CD14-positive monocyte (primary cell): ENCODE measurements at regions not wholly inside any gene's neighbourhood (a gene's known extent, or its start where the extent isn't known, plus 50 kb on each side); places are given as distances from the start of the nearest gene placed in this dataset.

Experiments
- DNase-seq, 3 donors: peaks; one replicate each; pipeline ENCODE4 v3.0.0-alpha.2; 2011 to 2022
- H2AFZ ChIP-seq: 2 replicates; pipeline ENCODE4 v1.6.0; 2012; ENCODE audit warnings: mild to moderate bottlenecking, low read depth, low read length, inconsistent platforms; ENCODE audit not compliant: insufficient read depth, poor library complexity, severe bottlenecking
- H3K27ac ChIP-seq, 2 donors: 1 replicate in 1 of 2; 2 replicates in 1 of 2; pipeline ENCODE4 v1.5.1; 2012 to 2013; ENCODE audit warnings: low read length in 2 of 2, control low read depth in 1 of 2, inconsistent platforms in 1 of 2, low read depth in 1 of 2, mild to moderate bottlenecking in 1 of 2
- H3K27me3 ChIP-seq, 2 donors: one replicate each; pipeline versions ENCODE4 v1.6.0 to v1.6.1; 2011 to 2013; ENCODE audit warnings: low read length in 2 of 2; ENCODE audit not compliant: control insufficient read depth in 2 of 2, insufficient read depth in 2 of 2
- H3K36me3 ChIP-seq, 2 donors: replicated peaks in 1 of 2; 1 replicate in 1 of 2; 2 replicates in 1 of 2; pipeline versions ENCODE4 v1.5.1 to v1.6.1; 2012 to 2013; ENCODE audit warnings: low read length in 2 of 2, control low read depth in 1 of 2, inconsistent platforms in 1 of 2, mild to moderate bottlenecking in 1 of 2; ENCODE audit not compliant: insufficient read depth in 2 of 2, control insufficient read depth in 1 of 2
- H3K4me1 ChIP-seq, 2 donors: 1 replicate in 1 of 2; 2 replicates in 1 of 2; pipeline versions ENCODE4 v1.5.1 to v1.6.1; 2012 to 2013; ENCODE audit warnings: low read length in 2 of 2, control low read depth in 1 of 2, inconsistent platforms in 1 of 2, mild to moderate bottlenecking in 1 of 2, moderate library complexity in 1 of 2; ENCODE audit not compliant: insufficient read depth in 2 of 2, control insufficient read depth in 1 of 2
- H3K4me2 ChIP-seq: replicated peaks from 2 replicates; pipeline ENCODE3; 2012; ENCODE audit warnings: low read length, moderate library complexity, mild to moderate bottlenecking; ENCODE audit not compliant: poor library complexity, severe bottlenecking; ENCODE audit errors: extremely low read depth
- H3K4me3 ChIP-seq, 3 experiments: fragments of 200-600 bp in 1 of 3; sonication (generic) in 1 of 3; replicated peaks in 1 of 3; 1 replicate in 2 of 3; 2 replicates in 1 of 3; pipeline ENCODE4 v1.5.1; 2011 to 2013; ENCODE audit warnings: low read length in 3 of 3, mild to moderate bottlenecking in 3 of 3, control low read depth in 2 of 3, low read depth in 2 of 3, inconsistent platforms in 1 of 3, moderate library complexity in 1 of 3
- H3K79me2 ChIP-seq: 2 replicates; pipeline ENCODE4 v1.6.0; 2012; ENCODE audit warnings: mild to moderate bottlenecking, control low read depth, inconsistent platforms, low read length, moderate library complexity; ENCODE audit not compliant: insufficient read depth
- H3K9ac ChIP-seq: 2 replicates; pipeline ENCODE4 v1.6.0; 2017; ENCODE audit warnings: low read length, mild to moderate bottlenecking; ENCODE audit not compliant: insufficient read depth, poor library complexity, severe bottlenecking
- H3K9me3 ChIP-seq, 2 donors: replicated peaks in 1 of 2; 1 replicate in 1 of 2; 2 replicates in 1 of 2; pipeline versions ENCODE4 v1.5.1 to v1.6.1; 2012 to 2013; ENCODE audit warnings: low read length in 2 of 2, control low read depth in 1 of 2; ENCODE audit not compliant: control insufficient read depth in 1 of 2, insufficient read depth in 1 of 2
- H4K20me1 ChIP-seq: 2 replicates; pipeline ENCODE4 v1.6.0; 2012; ENCODE audit warnings: mild to moderate bottlenecking, low read length, control low read depth, moderate library complexity; ENCODE audit not compliant: insufficient read depth
- H3K27ac Mint-ChIP-seq, 7 donors: one replicate each; pipeline ENCODE4 v1.8.0; 2020; ENCODE audit warnings: mild to moderate bottlenecking in 7 of 7, mixed read lengths in 7 of 7, moderate library complexity in 6 of 7, inconsistent platforms in 2 of 7
- H3K27me3 Mint-ChIP-seq, 3 donors: one replicate each; pipeline ENCODE4 v1.8.0; 2021 to 2022; ENCODE audit warnings: low read depth in 3 of 3, mild to moderate bottlenecking in 3 of 3, mixed read lengths in 3 of 3, moderate library complexity in 3 of 3, inconsistent platforms in 1 of 3
- H3K36me3 Mint-ChIP-seq, 2 donors: one replicate each; pipeline ENCODE4 v1.8.0; 2020; ENCODE audit warnings: mixed read lengths in 2 of 2, inconsistent platforms in 1 of 2, mild to moderate bottlenecking in 1 of 2
- H3K4me1 Mint-ChIP-seq: one replicate; pipeline ENCODE4 v1.8.0; 2020; ENCODE audit warnings: mild to moderate bottlenecking, mixed read lengths
- H3K4me3 Mint-ChIP-seq, 2 donors: one replicate each; pipeline ENCODE4 v1.8.0; 2020; ENCODE audit warnings: mild to moderate bottlenecking in 2 of 2, mixed read lengths in 2 of 2, moderate library complexity in 1 of 2
- H3K9me3 Mint-ChIP-seq, 7 donors: one replicate each; pipeline ENCODE4 v1.8.0; 2020 to 2022; ENCODE audit warnings: mixed read lengths in 7 of 7, mild to moderate bottlenecking in 6 of 7, moderate library complexity in 6 of 7, inconsistent platforms in 2 of 7
- CTCF ChIP-seq: fragments of 200-600 bp; IDR thresholded peaks from one replicate; pipeline ENCODE4 v1.8.0; 2022; ENCODE audit warnings: antibody characterized with exemption, mild to moderate bottlenecking
- WGBS: methylation state at CpG from one replicate; pipeline ENCODE4 v1.1.5; 2013; ENCODE audit warnings: missing lambda C conversion rate; ENCODE audit not compliant: insufficient coverage; 5-methylcytosine and 5-hydroxymethylcytosine counted together
- intact Hi-C, 2 donors: fragments of 100-400 bp; cut with micrococcal nuclease; formaldehyde crosslinking; loops; one replicate each; pipeline versions ENCODE4 v1.15.0 to v1.15.1; 2023

- DNase-seq: no peak
- Histone ChIP-seq H3K4me2 (no peak overlapping the region), H2AFZ (no peak overlapping the region), H3K27me3 (no peaks in the 10 kb centered on the region), H3K4me3 (no peak overlapping the region), H4K20me1 (no peaks in the 10 kb centered on the region), H3K4me1 (no peaks in the 10 kb centered on the region), H3K79me2 (no peaks in the 10 kb centered on the region), H3K9me3 (no peaks in the 10 kb centered on the region), H3K9ac (no peak overlapping the region), H3K36me3 (no peaks in the 10 kb centered on the region), H3K27ac (no peak overlapping the region)
- TF ChIP-seq CTCF: no peak
- H3K4me3 Mint-ChIP-seq: no peak overlapping the region
- no peaks in the 10 kb centered on the region for H3K36me3 Mint-ChIP-seq
- H3K27ac Mint-ChIP-seq: no peak overlapping the region
- no peaks in the 10 kb centered on the region for H3K4me1 Mint-ChIP-seq
- peaks cover 0 to 5% (median 0%) of the 10 kb centered on the region in 3 donors for H3K27me3 Mint-ChIP-seq
- H3K9me3 Mint-ChIP-seq: peaks cover 0 to 2% (median 0%) of the 10 kb centered on the region in 7 donors
- WGBS: 20% methylated on average over 2 of the region's 4 CpGs
- intact Hi-C loops: no loop called here
Measured at GRCh38 chr15:53836618-53837017, 77.2 kb upstream of the WDR72 start.

GRCh38 chr15:53835309-53835708, 75.8 kb upstream of the WDR72 start:
- no peaks in the 10 kb centered on the region for H3K27me3 ChIP-seq
- H4K20me1 ChIP-seq: no peaks in the 10 kb centered on the region
- no peak overlapping the region for H3K9ac ChIP-seq
- peaks cover 0 to 3% (median 1%) of the 10 kb centered on the region in 7 donors for H3K9me3 Mint-ChIP-seq
- no peak overlapping the region for H3K4me3 Mint-ChIP-seq
- no peak overlapping the region for H3K4me3 ChIP-seq
- DNase-seq: no peak
- no peak overlapping the region for H3K4me2 ChIP-seq
- 80% methylated on average over 2 of the region's 2 CpGs for WGBS
- H3K27me3 Mint-ChIP-seq: peaks cover 0 to 5% (median 0%) of the 10 kb centered on the region in 3 donors
- H3K4me1 Mint-ChIP-seq: no peaks in the 10 kb centered on the region
- no peak overlapping the region for H3K27ac Mint-ChIP-seq
- intact Hi-C loops: no loop called here
- no peaks in the 10 kb centered on the region for H3K36me3 ChIP-seq
- no peak overlapping the region for H3K27ac ChIP-seq
- no peak overlapping the region for H2AFZ ChIP-seq
- no peaks in the 10 kb centered on the region for H3K9me3 ChIP-seq
- TF ChIP-seq CTCF: no peak
- H3K36me3 Mint-ChIP-seq: no peaks in the 10 kb centered on the region
- no peaks in the 10 kb centered on the region for H3K4me1 ChIP-seq
- no peaks in the 10 kb centered on the region for H3K79me2 ChIP-seq
